HepG2 (cell line): ENCODE measurements at regions not wholly inside any gene's neighbourhood (a gene's known extent, or its start where the extent isn't known, plus 50 kb on each side); places are given as distances from the start of the nearest gene placed in this dataset.

Experiments
- ATAC-seq: fragments of 200-7000 bp; cut with Tn5 transposase; 3 replicates; pipeline ENCODE4 v1.9.1; 2020; ENCODE audit warnings: mild to moderate bottlenecking, moderate library complexity
- BruUV-seq: library from RNA; stranded (reverse); fragments of 400-500 nt; replicated peaks from 2 replicates; lab custom pipeline; 2021; lab: Mats Ljungman, UMichigan
- CTCF ChIA-PET: fragments of 300-600 bp; formaldehyde crosslinking; extraction: SDS; loops from one replicate; lab custom pipeline; 2021; ENCODE audit warnings: low total read pairs, inconsistent platforms, low intra/inter-chr PET ratio; lab: Yijun Ruan, JAX
- POLR2A ChIA-PET: fragments of 350-600 bp; sonication (Branson Sonifier 250); formaldehyde crosslinking; loops from one replicate; lab custom pipeline; 2020; ENCODE audit warnings: antibody characterized with exemption, inconsistent platforms; lab: Yijun Ruan, JAX
- DNase-seq: peaks from one replicate; pipeline ENCODE4 v3.0.0-alpha.2; 2015; ENCODE audit warnings: low spot score
- FAIRE-seq: peaks from 3 replicates; lab custom pipeline; 2011; peaks lifted over from hg19 to GRCh38; lab: Jason Lieb, UNC
- H2AFZ ChIP-seq: one replicate; pipeline ENCODE4 v1.6.1; 2011; ENCODE audit warnings: low read length, inconsistent platforms
- H3K27ac ChIP-seq: fragments of 300-600 bp; 3 replicates; pipeline ENCODE4 v1.8.0; 2011; ENCODE audit warnings: mixed run types, mild to moderate bottlenecking, mixed read lengths, low read length, inconsistent platforms; ENCODE audit not compliant: insufficient read depth; ENCODE audit errors: extremely low read length
- H3K27me3 ChIP-seq, 2 experiments: fragments of 200-600 bp in 1 of 2; 2 replicates in 1 of 2; 3 replicates in 1 of 2; pipeline versions ENCODE4 v1.6.0 to v1.8.0; 2011; ENCODE audit warnings: low read length in 2 of 2, mild to moderate bottlenecking in 2 of 2, moderate library complexity in 2 of 2, inconsistent platforms in 1 of 2; ENCODE audit not compliant: insufficient read depth in 2 of 2, control insufficient read depth in 1 of 2
- H3K36me3 ChIP-seq, 2 experiments: fragments of 200-600 bp in 1 of 2; replicated peaks in 1 of 2; 2 replicates in 1 of 2; 3 replicates in 1 of 2; pipeline versions ENCODE4 v1.5.1 to v1.8.0; 2011; ENCODE audit warnings: low read length in 2 of 2, inconsistent platforms in 1 of 2; ENCODE audit not compliant: insufficient read depth in 2 of 2, control insufficient read depth in 1 of 2
- H3K4me1 ChIP-seq: 2 replicates; pipeline ENCODE4 v1.5.1; 2012; ENCODE audit warnings: low read length, inconsistent platforms; ENCODE audit not compliant: insufficient read depth
- H3K4me2 ChIP-seq: 2 replicates; pipeline ENCODE4 v1.6.0; 2011; ENCODE audit warnings: low read depth, low read length, inconsistent platforms
- H3K4me3 ChIP-seq, 3 experiments: fragments of 200-600 bp in 1 of 3; sonication (generic), shearing (Covaris generic) in 1 of 3; replicated peaks in 1 of 3; 2 replicates each; pipeline ENCODE4 v1.5.1; 2011 to 2016; ENCODE audit warnings: low read length in 3 of 3, inconsistent platforms in 2 of 3, low read depth in 2 of 3, mild to moderate bottlenecking in 2 of 3, control low read depth in 1 of 3, mixed read lengths in 1 of 3; ENCODE audit not compliant: insufficient read depth in 1 of 3
- H3K79me2 ChIP-seq: one replicate; pipeline ENCODE4 v1.6.1; 2011; ENCODE audit warnings: low read length, inconsistent platforms; ENCODE audit not compliant: insufficient read depth
- H3K9ac ChIP-seq: 2 replicates; pipeline ENCODE4 v1.6.0; 2011; ENCODE audit warnings: mild to moderate bottlenecking, low read depth, low read length, inconsistent platforms; ENCODE audit not compliant: insufficient read depth
- H3K9me3 ChIP-seq: 2 replicates; pipeline ENCODE4 v1.5.1; 2012; ENCODE audit warnings: mild to moderate bottlenecking, low read length
- H4K20me1 ChIP-seq: 2 replicates; pipeline ENCODE4 v1.6.0; 2011; ENCODE audit warnings: inconsistent platforms, mild to moderate bottlenecking, low read length, moderate library complexity; ENCODE audit not compliant: insufficient read depth
- ATAD3A ChIP-seq: sonication (generic); formaldehyde crosslinking; IDR thresholded peaks from 2 replicates; pipeline ENCODE4 v1.4.0; 2020; ENCODE audit warnings: missing genetic modification reagents
- ATM ChIP-seq: fragments of 450-650 bp; IDR thresholded peaks from 2 replicates; pipeline ENCODE4 v1.7.1; 2017; ENCODE audit warnings: mild to moderate bottlenecking, borderline replicate concordance
- CCAR2 ChIP-seq: fragments of 200-400 bp; formaldehyde crosslinking; optimal IDR thresholded peaks from 2 replicates; pipeline ENCODE3; 2018; ENCODE audit warnings: low read depth, mild to moderate bottlenecking, low read length, moderate library complexity
- CEBPG ChIP-seq: IDR thresholded peaks from 2 replicates; pipeline ENCODE4 v1.6.1; 2016
- CEBPZ ChIP-seq: IDR thresholded peaks from 2 replicates; pipeline ENCODE4 v1.6.1; 2012; ENCODE audit warnings: low read length, improper control_type of control experiment
- GFI1 ChIP-seq: sonication (generic); formaldehyde crosslinking; IDR thresholded peaks from 2 replicates; pipeline ENCODE4 v1.5.0; 2020; ENCODE audit warnings: missing genetic modification reagents, mild to moderate bottlenecking, borderline replicate concordance
- KAT2B ChIP-seq: fragments of 150-350 bp; IDR thresholded peaks from 2 replicates; pipeline ENCODE4 v1.6.1; 2014; ENCODE audit warnings: low read depth, low read length, borderline replicate concordance
- SP2 ChIP-seq: sonication (generic); formaldehyde crosslinking; IDR thresholded peaks from 2 replicates; pipeline ENCODE4 v1.5.1; 2020; ENCODE audit warnings: mild to moderate bottlenecking, missing genetic modification reagents
- TBP ChIP-seq: sonication (generic); formaldehyde crosslinking; IDR thresholded peaks from 2 replicates; pipeline ENCODE4 v1.5.0; 2020; ENCODE audit warnings: missing genetic modification reagents
- ZNF280B ChIP-seq: sonication (generic); formaldehyde crosslinking; IDR thresholded peaks from 2 replicates; pipeline ENCODE4 v1.5.0; 2020; ENCODE audit warnings: missing genetic modification reagents, mild to moderate bottlenecking, borderline replicate concordance
- ZNF496 ChIP-seq: sonication (generic); formaldehyde crosslinking; IDR thresholded peaks from 2 replicates; pipeline ENCODE4 v1.8.1; 2023; ENCODE audit warnings: mild to moderate bottlenecking, moderate library complexity, missing genetic modification reagents; ENCODE audit not compliant: insufficient replicate concordance
- WGBS: methylation state at CpG from one replicate; pipeline ENCODE4 v1.1.6; 2017; ENCODE audit warnings: low lambda C conversion rate; 5-methylcytosine and 5-hydroxymethylcytosine counted together
- in situ Hi-C: cut with HindIII; loops from 2 replicates; pipeline ENCODE4 v1.10.0; 2017; ENCODE audit warnings: low pct_unique_long_range_greater_than_20kb; ENCODE audit not compliant: extremely low pct_ligation_motif_present
- intact Hi-C: fragments of 100-400 bp; cut with micrococcal nuclease; formaldehyde crosslinking; loops from one replicate; pipeline ENCODE4 v1.10.0; 2022; ENCODE audit not compliant: unreplicated experiment
- TF ChIP-seq, protein P1 (sequence below): sonication (generic); formaldehyde crosslinking; IDR thresholded peaks from 2 replicates; pipeline ENCODE4 v1.8.1; 2023; ENCODE audit warnings: mild to moderate bottlenecking, moderate library complexity, missing genetic modification reagents
- TF ChIP-seq, protein P2 (sequence below): sonication (generic); formaldehyde crosslinking; IDR thresholded peaks from 2 replicates; pipeline ENCODE4 v1.4.0; 2020; ENCODE audit warnings: mild to moderate bottlenecking, missing genetic modification reagents, borderline replicate concordance

GRCh38 chr12:92434607-92435025 is 268.2 kb upstream of the PLEKHG7 start:
- intact Hi-C loops (no loop called here), in situ Hi-C loops (no loop called here)
- H3K79me2 ChIP-seq, result no peaks in the 10 kb centered on the region
- no peak overlapping the region for H2AFZ ChIP-seq
- no peak overlapping the region for H3K4me3 ChIP-seq
- no peaks in the 10 kb centered on the region for H3K36me3 ChIP-seq
- 0% methylated on average over 1 of the region's 1 CpG for WGBS
- no peak overlapping the region for H3K4me2 ChIP-seq
- DNase-seq (no peak), FAIRE-seq (no peak), ATAC-seq (no peak)
- no peak overlapping the region for H3K27ac ChIP-seq
- no peaks in the 10 kb centered on the region for H3K27me3 ChIP-seq
- CTCF ChIA-PET, result no interaction called here
- no peak overlapping the region for H3K9ac ChIP-seq
- H3K9me3 ChIP-seq, result no peaks in the 10 kb centered on the region
- no peak for TF ChIP-seq CCAR2
- TF ChIP-seq ZNF496, result no peak
- no peak for TF ChIP-seq ATM
- TF ChIP-seq ZNF280B (CRISPR knock-in tag), result no peak
- no peak for TF ChIP-seq TBP (CRISPR knock-in tag)
- no peak for TF ChIP-seq ATAD3A
- TF ChIP-seq SP2 (CRISPR knock-in tag), result no peak
- TF ChIP-seq CEBPG (CRISPR knock-in tag), result no peak
- no peak for TF ChIP-seq CEBPZ
- no peak for TF ChIP-seq KAT2B
- TF ChIP-seq, protein P1, sequence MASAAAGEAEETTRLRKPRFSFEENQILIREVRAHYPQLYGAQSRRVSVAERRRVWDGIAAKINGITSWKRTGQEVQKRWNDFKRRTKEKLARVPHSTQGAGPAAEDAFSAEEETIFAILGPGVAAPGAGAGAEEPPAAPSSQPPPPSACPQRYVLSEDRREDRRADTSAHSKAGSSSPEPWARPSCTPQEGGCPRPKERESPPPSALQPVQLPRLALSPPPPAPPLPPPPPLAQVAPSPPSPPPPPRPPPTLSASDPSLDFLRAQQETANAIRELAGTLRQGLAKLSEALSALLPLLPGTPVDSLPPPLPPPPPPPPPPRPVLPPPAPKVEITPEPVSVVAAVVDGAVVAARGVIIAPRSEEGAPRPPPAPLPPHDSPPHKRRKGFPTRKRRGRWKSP (CRISPR knock-in tag), result no peak
- TF ChIP-seq GFI1 (CRISPR knock-in tag), result no peak
- TF ChIP-seq, protein P2, sequence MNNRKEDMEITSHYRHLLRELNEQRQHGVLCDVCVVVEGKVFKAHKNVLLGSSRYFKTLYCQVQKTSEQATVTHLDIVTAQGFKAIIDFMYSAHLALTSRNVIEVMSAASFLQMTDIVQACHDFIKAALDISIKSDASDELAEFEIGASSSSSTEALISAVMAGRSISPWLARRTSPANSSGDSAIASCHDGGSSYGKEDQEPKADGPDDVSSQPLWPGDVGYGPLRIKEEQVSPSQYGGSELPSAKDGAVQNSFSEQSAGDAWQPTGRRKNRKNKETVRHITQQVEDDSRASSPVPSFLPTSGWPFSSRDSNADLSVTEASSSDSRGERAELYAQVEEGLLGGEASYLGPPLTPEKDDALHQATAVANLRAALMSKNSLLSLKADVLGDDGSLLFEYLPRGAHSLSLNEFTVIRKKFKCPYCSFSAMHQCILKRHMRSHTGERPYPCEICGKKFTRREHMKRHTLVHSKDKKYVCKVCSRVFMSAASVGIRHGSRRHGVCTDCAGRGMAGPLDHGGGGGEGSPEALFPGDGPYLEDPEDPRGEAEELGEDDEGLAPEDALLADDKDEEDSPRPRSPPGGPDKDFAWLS (CRISPR knock-in tag), result no peak
- no peaks in the 10 kb centered on the region for H3K4me1 ChIP-seq
- POLR2A ChIA-PET, result no interaction called here
- BruUV-seq, result no TSS peak
- H4K20me1 ChIP-seq, result no peaks in the 10 kb centered on the region
